SW480 (cell line): ENCODE measurements at regions not wholly inside any gene's neighbourhood (a gene's known extent, or its start where the extent isn't known, plus 50 kb on each side); places are given as distances from the start of the nearest gene placed in this dataset.

Source experiments
- DNase-seq: peaks from one replicate; pipeline ENCODE4 v3.0.0-alpha.2; 2016; ENCODE audit warnings: low spot score

DNA sequence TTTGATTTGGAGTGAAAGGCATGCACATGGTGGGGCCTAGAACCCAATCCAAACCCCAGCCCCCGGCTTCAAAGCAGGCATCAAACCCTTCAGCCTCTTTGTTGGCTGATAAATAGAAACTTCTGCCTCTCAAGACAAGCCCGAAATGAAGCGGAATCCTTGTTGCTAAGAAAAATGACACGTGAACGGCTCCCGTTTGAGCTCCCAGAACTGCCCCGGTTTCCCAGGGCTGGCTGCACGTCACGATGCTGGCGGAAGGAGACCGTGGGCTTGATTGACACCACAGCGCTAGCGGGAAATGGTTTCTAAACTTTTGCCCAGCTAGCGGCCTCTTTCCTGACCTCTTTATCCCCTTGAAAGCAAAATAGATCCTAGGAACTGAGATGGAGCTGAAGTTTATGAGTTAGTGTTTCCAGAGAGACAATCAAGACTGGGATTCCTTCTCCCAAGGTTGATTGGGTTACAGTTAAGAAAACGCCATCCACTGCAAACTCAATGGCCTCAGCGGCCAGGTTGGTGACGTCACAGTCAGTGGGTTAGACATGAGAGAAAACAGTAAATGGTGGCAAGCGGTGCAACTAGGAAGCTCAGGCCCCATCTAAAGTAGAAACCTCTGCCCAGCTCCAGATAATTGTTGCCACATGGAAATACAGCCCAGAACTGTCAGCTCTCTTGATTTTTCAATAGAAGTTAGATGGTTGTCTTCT lies 117.0 kb downstream of the ANKRD60 start:
- no peak for DNase-seq

GRCh38 chr20:58109918-58110635 lies 118.4 kb downstream of the ANKRD60 start:
- DNase-seq: no peak

- peak; percentile 70 for DNase-seq
Observed at GRCh38 chr20:58109126-58109880, 119.2 kb downstream of the ANKRD60 start.

DNA sequence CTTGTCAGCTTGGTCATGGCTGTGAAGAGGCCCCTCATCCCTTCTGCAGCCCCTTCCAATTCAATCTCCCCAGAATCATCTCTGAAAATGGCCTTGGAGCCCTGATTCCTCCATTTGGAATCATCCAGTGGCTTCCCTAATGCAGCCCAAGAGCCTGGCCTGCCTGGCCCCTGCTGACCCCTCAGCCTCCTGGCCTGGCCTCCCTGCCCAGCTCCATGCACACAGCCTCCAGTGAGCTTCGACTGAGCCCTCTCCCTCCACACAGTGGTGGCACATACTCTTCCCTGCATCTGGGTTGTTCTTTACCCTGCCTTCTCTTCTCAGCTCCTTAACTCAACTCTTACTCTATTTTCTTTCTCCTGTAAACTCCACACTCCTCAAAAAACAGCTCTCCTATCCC lies 120.9 kb downstream of the ANKRD60 start:
- DNase-seq: no peak

DNA sequence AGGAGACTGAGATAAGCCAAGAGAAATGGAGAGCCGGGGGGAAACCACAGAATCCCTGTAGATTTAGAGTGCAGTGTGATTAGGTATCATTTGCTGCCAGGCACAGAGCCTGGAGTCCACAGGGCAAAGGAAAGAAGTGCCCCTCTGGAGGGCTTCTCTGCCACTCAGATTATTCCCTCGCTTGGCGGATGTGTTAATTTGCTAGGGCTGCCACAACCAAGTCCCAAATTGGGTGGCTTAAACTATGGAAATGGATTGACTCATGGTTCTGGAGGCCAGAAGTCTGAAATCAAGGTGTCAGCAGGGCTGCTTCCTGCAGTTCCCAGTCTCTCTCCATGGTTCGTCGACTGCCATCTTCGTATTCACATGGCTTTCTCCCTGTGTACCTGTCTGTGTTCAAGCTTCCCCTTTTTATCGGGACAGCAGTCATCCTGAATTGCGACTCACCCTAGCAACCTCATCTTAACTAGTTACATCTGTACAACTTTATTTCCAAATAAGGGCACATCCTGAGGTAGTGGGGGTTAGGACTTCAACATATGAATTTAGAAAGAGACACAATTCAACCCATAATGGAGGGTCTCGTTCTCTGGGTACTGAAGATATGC lies 122.2 kb downstream of the ANKRD60 start:
- no peak for DNase-seq

DNA sequence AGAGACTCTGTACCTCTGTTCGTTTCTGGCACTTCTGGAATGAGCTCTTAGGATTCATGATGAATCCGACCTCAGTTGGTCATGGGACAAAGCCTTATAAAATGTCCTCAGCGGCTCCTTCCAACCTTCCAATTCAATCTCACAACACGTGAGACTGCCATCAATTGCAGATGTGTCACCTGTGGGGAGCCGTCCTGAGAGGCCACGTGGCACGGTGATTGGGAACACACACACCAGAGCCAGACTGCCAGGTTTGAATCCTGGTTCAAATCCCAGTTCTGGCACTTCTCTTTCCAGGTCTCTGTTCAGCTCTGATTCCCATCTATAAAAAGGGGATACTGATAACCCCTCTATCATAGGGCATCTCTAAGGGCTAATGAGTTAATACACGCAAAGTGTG lies 124.5 kb downstream of the ANKRD60 start:
- DNase-seq: no peak

- no peak for DNase-seq
Observed at GRCh38 chr20:58103517-58103904, 124.9 kb downstream of the ANKRD60 start.

- peak; percentile 99 for DNase-seq
Observed at GRCh38 chr20:58102744-58103516, 125.5 kb downstream of the ANKRD60 start.

DNA sequence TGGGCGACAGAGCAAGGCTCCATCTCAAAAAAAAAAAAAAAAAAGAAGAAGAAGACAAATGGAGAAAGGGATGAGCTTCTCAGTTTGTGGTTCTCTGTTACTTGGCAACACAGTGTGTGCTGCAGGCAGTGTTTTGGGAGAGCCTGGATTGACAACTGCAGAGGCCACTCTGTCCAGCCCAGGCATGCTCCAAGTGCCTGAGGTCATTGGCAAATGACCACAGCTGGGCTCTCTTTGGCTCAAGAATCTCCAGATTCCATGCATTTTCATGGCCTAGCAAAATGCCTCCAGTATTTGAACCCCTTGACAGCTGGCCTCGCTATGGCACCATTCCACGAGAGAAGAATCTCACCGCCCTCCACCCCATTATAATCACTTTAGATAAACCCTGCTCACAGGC lies 126.2 kb downstream of the ANKRD60 start:
- peak; percentile 79 for DNase-seq

GRCh38 chr20:58100731-58101356 lies 127.6 kb downstream of the ANKRD60 start:
- no peak for DNase-seq

DNA sequence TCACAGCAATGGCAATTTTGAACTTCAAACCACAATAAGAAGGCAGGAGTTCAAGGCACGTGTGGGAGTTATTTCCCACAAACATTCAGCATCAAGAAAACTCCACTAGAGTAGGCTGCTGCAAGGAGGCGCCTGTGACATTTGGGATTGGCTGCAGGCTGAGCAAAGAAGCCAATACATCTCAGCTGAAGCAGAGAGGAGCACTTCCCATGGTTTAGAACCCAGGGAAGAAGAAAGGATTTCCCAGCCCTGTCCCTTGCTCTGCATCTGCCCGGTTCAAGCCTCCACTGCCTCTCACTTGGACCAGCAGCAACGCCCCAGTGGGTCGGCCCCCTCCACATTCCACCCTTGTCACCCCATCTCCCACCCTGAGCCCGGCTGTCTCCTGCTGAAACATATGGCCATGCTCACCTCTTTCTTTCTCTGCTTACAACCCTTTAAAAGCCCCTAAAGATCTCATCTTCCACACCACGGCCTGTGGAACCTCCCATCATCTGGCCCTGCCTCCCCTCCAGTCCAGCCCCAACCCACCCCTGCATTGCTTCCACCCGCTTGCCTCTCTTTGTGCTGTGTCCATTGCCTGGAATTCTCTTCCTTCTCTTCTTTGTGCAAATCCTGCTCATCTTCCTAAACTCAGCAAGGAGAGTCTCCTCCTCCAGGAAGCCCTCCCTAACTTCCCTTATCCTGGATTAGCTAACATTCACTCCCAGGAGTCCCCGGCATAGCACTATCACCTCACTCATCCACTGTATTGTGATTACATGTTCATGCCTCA lies 128.3 kb downstream of the ANKRD60 start:
- no peak for DNase-seq

- DNase-seq: no peak
Observed at GRCh38 chr20:58099291-58099935, 129.0 kb downstream of the ANKRD60 start.

- no peak for DNase-seq
Observed at GRCh38 chr20:58098571-58098970, 129.9 kb downstream of the ANKRD60 start.

- no peak for DNase-seq
Observed at GRCh38 chr20:58097943-58098342, 130.5 kb downstream of the ANKRD60 start.

DNA sequence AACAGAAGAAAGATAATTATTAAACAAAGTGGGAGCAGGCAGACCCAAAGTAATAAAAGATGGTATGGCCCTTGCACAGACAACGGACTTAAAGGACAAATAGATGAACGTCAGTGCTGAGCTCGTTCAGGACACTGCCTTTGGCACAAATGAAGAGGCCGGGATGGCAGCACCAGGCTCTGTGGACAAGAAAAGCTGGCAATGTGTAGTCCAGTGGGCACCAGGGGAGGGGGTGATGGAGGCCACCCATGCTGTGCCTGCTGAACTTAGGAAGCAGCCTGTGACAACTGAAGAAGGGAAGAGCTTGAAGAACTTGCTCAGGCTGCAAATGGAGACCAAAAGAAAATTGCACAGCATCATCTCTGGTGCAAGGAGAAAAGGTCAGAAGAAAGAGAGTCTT lies 131.0 kb downstream of the ANKRD60 start:
- no peak for DNase-seq

- no peak for DNase-seq
Observed at GRCh38 chr20:58096880-58097423, 131.5 kb downstream of the ANKRD60 start.

GRCh38 chr20:58094698-58095097 lies 133.8 kb downstream of the ANKRD60 start:
- DNase-seq: no peak

- no peak for DNase-seq
Observed at GRCh38 chr20:58094160-58094559, 134.3 kb downstream of the ANKRD60 start.

- no peak for DNase-seq
Observed at GRCh38 chr20:58092871-58093270, 135.6 kb downstream of the ANKRD60 start.

- no peak for DNase-seq
Observed at GRCh38 chr20:58092353-58092752, 136.1 kb downstream of the ANKRD60 start.
